Breast epithelium (tissue), 4 donors: ENCODE measurements at regions not wholly inside any gene's neighbourhood (a gene's known extent, or its start where the extent isn't known, plus 50 kb on each side); places are given as distances from the start of the nearest gene placed in this dataset.
"Not testable (repeated sequence)": the region's sequence is repeated elsewhere in the genome, so short reads cannot be mapped to it uniquely, and the experiment has no call there.

Experiments
- DNase-seq, 2 donors: peaks; one replicate each; pipeline ENCODE4 v3.0.0-alpha.2; 2019; ENCODE audit warnings: low spot score in 2 of 2
- H3K27ac ChIP-seq, 2 donors: fragments of 200-600 bp; sonication (generic) in 1 of 2; one replicate each; pipeline ENCODE4 v1.5.1; 2016 to 2019; ENCODE audit warnings: mild to moderate bottlenecking in 1 of 2
- H3K27me3 ChIP-seq, 2 donors: fragments of 200-600 bp; sonication (generic) in 1 of 2; one replicate each; pipeline versions ENCODE4 v1.5.1 to v1.6.0; 2017 to 2019; ENCODE audit warnings: control low read depth in 1 of 2, mild to moderate bottlenecking in 1 of 2
- H3K36me3 ChIP-seq: fragments of 200-600 bp; one replicate; pipeline ENCODE4 v1.5.1; 2019
- H3K4me1 ChIP-seq, 2 donors: fragments of 200-600 bp; sonication (generic); one replicate each; pipeline ENCODE4 v1.5.1; 2016 to 2019; ENCODE audit warnings: control low read depth in 1 of 2
- H3K4me3 ChIP-seq, 3 donors: fragments of 200-600 bp; sonication (generic); 1 replicate in 2 of 3; 2 replicates in 1 of 3; pipeline ENCODE4 v1.5.1; 2016 to 2019; ENCODE audit warnings: mild to moderate bottlenecking in 3 of 3, moderate library complexity in 2 of 3
- H3K9me3 ChIP-seq, 2 donors: fragments of 200-600 bp; sonication (generic) in 1 of 2; one replicate each; pipeline ENCODE4 v1.5.1; 2016 to 2019; ENCODE audit warnings: control low read depth in 1 of 2
- CTCF ChIP-seq, 3 donors: fragments of 450-650 bp; IDR thresholded peaks; one replicate each; pipeline ENCODE4 v1.5.1; 2016 to 2017; ENCODE audit warnings: antibody characterized with exemption in 3 of 3, mild to moderate bottlenecking in 3 of 3, moderate library complexity in 3 of 3
- POLR2A ChIP-seq: fragments of 450-650 bp; IDR thresholded peaks from one replicate; pipeline ENCODE4 v1.6.1; 2016; ENCODE audit warnings: antibody characterized with exemption, mild to moderate bottlenecking, moderate library complexity
- POLR2AphosphoS5 ChIP-seq, 3 donors: sonication (generic); formaldehyde crosslinking; IDR thresholded peaks; one replicate each; pipeline ENCODE4 v1.6.1; 2017; ENCODE audit warnings: antibody characterized with exemption in 3 of 3
- intact Hi-C: fragments of 100-400 bp; cut with DNase I; formaldehyde crosslinking; loops from one replicate; pipeline ENCODE4 v1.15.1; 2023; ENCODE audit warnings: low total_unique reads

- Histone ChIP-seq H3K4me1 (no peaks in the 10 kb centered on the region), H3K27me3 (no peaks in the 10 kb centered on the region), H3K36me3 (no peaks in the 10 kb centered on the region), H3K4me3 (no peak overlapping the region), H3K27ac (no peak overlapping the region), H3K9me3 (no peaks in the 10 kb centered on the region)
- TF ChIP-seq CTCF (IDR thresholded peaks at IDR 0.05): no peak
- no peak for TF ChIP-seq POLR2AphosphoS5 (IDR thresholded peaks at IDR 0.05)
- no peak for TF ChIP-seq POLR2A
- intact Hi-C loops: no loop called here
- DNase-seq: no peak
Measured at GRCh38 chr11:38937709-38938108, 2339.7 kb upstream of the RAG2 start.

DNA sequence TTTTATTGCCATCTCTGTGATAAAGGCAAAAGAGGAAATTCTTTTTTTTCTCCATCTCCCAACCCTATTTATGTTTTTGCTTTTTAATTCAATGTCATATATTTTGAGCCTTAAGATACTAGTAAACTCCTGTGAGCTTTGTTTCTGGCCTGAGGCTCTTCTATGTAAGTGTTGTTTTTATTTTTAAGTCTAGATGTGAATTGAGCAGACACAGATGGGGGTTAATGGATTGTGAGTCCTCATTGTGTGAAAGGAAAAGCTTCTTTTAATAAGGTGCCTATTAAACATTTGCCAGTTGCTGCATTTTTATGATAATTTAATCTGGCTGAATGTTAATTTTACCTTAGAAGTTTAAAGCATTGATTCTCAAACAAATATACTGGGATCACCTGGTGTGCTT, 2337.9 kb upstream of the RAG2 start:
- intact Hi-C loops: no loop called here
- Histone ChIP-seq H3K27me3 (no peaks in the 10 kb centered on the region), H3K9me3 (peaks cover 0 to 8% of the 10 kb centered on the region in 2 donors), H3K4me3 (no peak overlapping the region), H3K4me1 (no peaks in the 10 kb centered on the region), H3K27ac (no peak overlapping the region), H3K36me3 (no peaks in the 10 kb centered on the region)
- DNase-seq: no peak
- TF ChIP-seq POLR2A: no peak
- TF ChIP-seq CTCF (IDR thresholded peaks at IDR 0.05): no peak
- TF ChIP-seq POLR2AphosphoS5 (IDR thresholded peaks at IDR 0.05): no peak

GRCh38 chr11:38927993-38928392, 2330.0 kb upstream of the RAG2 start:
- no peak overlapping the region for H3K27ac ChIP-seq
- no peaks in the 10 kb centered on the region for H3K27me3 ChIP-seq
- DNase-seq: no peak
- no peak overlapping the region for H3K4me3 ChIP-seq
- no peaks in the 10 kb centered on the region for H3K36me3 ChIP-seq
- no peak for TF ChIP-seq CTCF (IDR thresholded peaks at IDR 0.05)
- TF ChIP-seq POLR2A: no peak
- TF ChIP-seq POLR2AphosphoS5 (IDR thresholded peaks at IDR 0.05): no peak
- H3K9me3 ChIP-seq: peaks cover 0 to 8% of the 10 kb centered on the region in 2 donors
- intact Hi-C loops: no loop called here
- H3K4me1 ChIP-seq: no peaks in the 10 kb centered on the region

- no peaks in the 10 kb centered on the region for H3K9me3 ChIP-seq
- H3K4me1 ChIP-seq: no peaks in the 10 kb centered on the region
- intact Hi-C loops: no loop called here
- TF ChIP-seq POLR2A (no peak), CTCF (IDR thresholded peaks at IDR 0.05) (no peak), POLR2AphosphoS5 (IDR thresholded peaks at IDR 0.05) (no peak)
- H3K4me3 ChIP-seq: no peak overlapping the region
- H3K36me3 ChIP-seq: no peaks in the 10 kb centered on the region
- no peak for DNase-seq
- H3K27me3 ChIP-seq: no peaks in the 10 kb centered on the region
- H3K27ac ChIP-seq: no peak overlapping the region
Measured at GRCh38 chr11:38924644-38925043, 2326.6 kb upstream of the RAG2 start.

GRCh38 chr11:38900211-38900610, 2302.2 kb upstream of the RAG2 start:
- Histone ChIP-seq H3K36me3 (no peaks in the 10 kb centered on the region), H3K27me3 (no peaks in the 10 kb centered on the region), H3K27ac (no peak overlapping the region), H3K4me3 (no peak overlapping the region), H3K9me3 (no peaks in the 10 kb centered on the region), H3K4me1 (no peaks in the 10 kb centered on the region)
- TF ChIP-seq POLR2A (no peak), POLR2AphosphoS5 (IDR thresholded peaks at IDR 0.05) (no peak), CTCF (IDR thresholded peaks at IDR 0.05) (no peak)
- intact Hi-C loops: no loop called here
- DNase-seq: no peak

- not testable (repeated sequence) for H3K4me3 ChIP-seq, DNase-seq, H3K27ac ChIP-seq, H3K4me1 ChIP-seq, H3K27me3 ChIP-seq, H3K36me3 ChIP-seq, H3K9me3 ChIP-seq
- intact Hi-C loops: loop anchor here (2.0 kb wide), 1 partner anchor 67 kb away; no protein-coding TSS in a partner anchor
Measured at GRCh38 chr11:38894201-38894600, 2296.2 kb upstream of the RAG2 start.
